Upper lobe of left lung (tissue), 6 donors: ENCODE measurements at regions not wholly inside any gene's neighbourhood (a gene's known extent, or its start where the extent isn't known, plus 50 kb on each side); places are given as distances from the start of the nearest gene placed in this dataset.
"Not testable (repeated sequence)": the region's sequence is repeated elsewhere in the genome, so short reads cannot be mapped to it uniquely, and the experiment has no call there.

Source experiments
- ATAC-seq, 2 donors: fragments of 200-7000 bp; cut with Tn5 transposase; one replicate each; pipeline ENCODE4 v1.9.1; 2022; ENCODE audit warnings: mild to moderate bottlenecking in 2 of 2, moderate library complexity in 2 of 2; ENCODE audit not compliant: low FRiP score in 2 of 2
- DNase-seq, 2 donors: peaks; one replicate each; pipeline ENCODE4 v3.0.0-alpha.2; 2019 to 2020
- H3K27ac ChIP-seq, 4 donors: fragments of 200-600 bp; sonication (generic); one replicate each; pipeline ENCODE4 v1.5.1; 2016 to 2019
- H3K27me3 ChIP-seq, 4 donors: fragments of 200-600 bp; sonication (generic); one replicate each; pipeline ENCODE4 v1.5.1; 2017 to 2019
- H3K36me3 ChIP-seq, 4 donors: fragments of 200-600 bp; sonication (generic); one replicate each; pipeline ENCODE4 v1.5.1; 2016 to 2019
- H3K4me1 ChIP-seq, 4 donors: fragments of 200-600 bp; sonication (generic); one replicate each; pipeline ENCODE4 v1.5.1; 2018 to 2019
- H3K4me3 ChIP-seq, 4 donors: fragments of 200-600 bp; sonication (generic); one replicate each; pipeline ENCODE4 v1.5.1; 2017 to 2019; ENCODE audit warnings: mild to moderate bottlenecking in 2 of 4, moderate library complexity in 1 of 4
- H3K9me3 ChIP-seq, 4 donors: fragments of 200-600 bp; sonication (generic); one replicate each; pipeline ENCODE4 v1.5.1; 2018 to 2019
- WGBS, 2 donors: methylation state at CpG; one replicate each; pipeline ENCODE4 v1.1.5; 2017 to 2018; 5-methylcytosine and 5-hydroxymethylcytosine counted together
- donor health status: DM: no; HTN: no; CAD: no; lungs with moderate emphysema.
- donor health status: DM: no; HTN: yes; CAD: no; lungs with severe emphysema.

- not testable (repeated sequence) for H3K9me3 ChIP-seq, DNase-seq, ATAC-seq, H3K27ac ChIP-seq, H3K4me1 ChIP-seq, H3K27me3 ChIP-seq, H3K4me3 ChIP-seq, H3K36me3 ChIP-seq
- WGBS, 2 donors: 81 to 85% methylated on average over 2 to 3 of the region's 3 CpGs
These were observed 217.0 kb downstream of the ATP6V0E2 start for GRCh38 chr7:150090776-150091175.

- H3K9me3 ChIP-seq, H3K36me3 ChIP-seq, H3K27me3 ChIP-seq, H3K4me1 ChIP-seq, ATAC-seq, H3K4me3 ChIP-seq, DNase-seq, H3K27ac ChIP-seq: not testable (repeated sequence)
- 55 to 56% methylated on average over 6 of the region's 6 CpGs for WGBS, 2 donors
These were observed 220.1 kb downstream of the ATP6V0E2 start for GRCh38 chr7:150093897-150094296.

- H3K27me3 ChIP-seq, H3K36me3 ChIP-seq, H3K4me1 ChIP-seq, H3K4me3 ChIP-seq, H3K27ac ChIP-seq, H3K9me3 ChIP-seq: not testable (repeated sequence)
- DNase-seq (peak in 1 of 2 donors; percentile 22), ATAC-seq (peak; percentile 38 to 69)
- WGBS, 2 donors: 63 to 78% methylated on average over 6 of the region's 6 CpGs
These were observed 222.6 kb downstream of the ATP6V0E2 start for GRCh38 chr7:150096213-150096994.

- H3K36me3 ChIP-seq, H3K4me1 ChIP-seq, H3K27ac ChIP-seq, DNase-seq, H3K4me3 ChIP-seq, H3K27me3 ChIP-seq, H3K9me3 ChIP-seq, ATAC-seq: not testable (repeated sequence)
- WGBS, 2 donors: 63 to 64% methylated on average over 6 of the region's 7 CpGs
These were observed 224.6 kb upstream of the LRRC61 start for GRCh38 chr7:150098592-150098991.

- H3K4me1 ChIP-seq, H3K27me3 ChIP-seq: not testable (repeated sequence)
These were observed 221.9 kb upstream of the LRRC61 start for GRCh38 chr7:150101282-150101681.

GRCh38 chr7:150107283-150107682 is 215.9 kb upstream of the LRRC61 start:
- not testable (repeated sequence) for H3K27ac ChIP-seq, H3K36me3 ChIP-seq, DNase-seq, H3K27me3 ChIP-seq, H3K4me3 ChIP-seq, H3K9me3 ChIP-seq, H3K4me1 ChIP-seq, ATAC-seq
- WGBS, 2 donors: 96 to 100% methylated on average over 1 of the region's 1 CpG

More at GRCh38 chr7:150101282-150101681, 221.9 kb upstream of the LRRC61 start:
- H3K4me3 ChIP-seq, H3K27ac ChIP-seq, H3K9me3 ChIP-seq, ATAC-seq, DNase-seq, H3K36me3 ChIP-seq: not testable (repeated sequence)
- 50 to 92% methylated on average over 1 to 7 of the region's 7 CpGs for WGBS, 2 donors

- DNase-seq (peak in 1 of 2 donors; percentile 8), ATAC-seq (peak; percentile 19 to 52)
- H3K9me3 ChIP-seq, H3K4me1 ChIP-seq, H3K36me3 ChIP-seq, H3K27me3 ChIP-seq, H3K4me3 ChIP-seq, H3K27ac ChIP-seq: not testable (repeated sequence)
- WGBS, 2 donors: 80% methylated on average over 1 of the region's 5 CpGs; no CpG with 5 or more reads in 1 of the 2 donors
These were observed 212.8 kb upstream of the LRRC61 start for GRCh38 chr7:150110375-150110820.

- 72 to 93% methylated on average over 3 to 8 of the region's 8 CpGs for WGBS, 2 donors
- H3K36me3 ChIP-seq: not testable (repeated sequence)
- peak in 1 of 2 donors; percentile 5 for ATAC-seq
These were observed 212.3 kb upstream of the LRRC61 start for GRCh38 chr7:150110882-150111281.

GRCh38 chr7:150111373-150112139 is 211.6 kb upstream of the LRRC61 start:
- H3K36me3 ChIP-seq, H3K9me3 ChIP-seq, H3K4me3 ChIP-seq, H3K4me1 ChIP-seq, H3K27me3 ChIP-seq, H3K27ac ChIP-seq: not testable (repeated sequence)
- ATAC-seq: peak in 1 of 2 donors; percentile 19
- WGBS, 2 donors: 65 to 67% methylated on average over 23 to 29 of the region's 33 CpGs
- peak in 1 of 2 donors; percentile 63 for DNase-seq

More at GRCh38 chr7:150110882-150111281, 212.3 kb upstream of the LRRC61 start:
- not testable (repeated sequence) for H3K4me3 ChIP-seq, H3K9me3 ChIP-seq, H3K27me3 ChIP-seq, H3K27ac ChIP-seq, H3K4me1 ChIP-seq
- DNase-seq: peak in 1 of 2 donors; percentile 5

- not testable (repeated sequence) for H3K4me1 ChIP-seq, H3K4me3 ChIP-seq, H3K27me3 ChIP-seq, ATAC-seq, H3K27ac ChIP-seq, DNase-seq, H3K36me3 ChIP-seq, H3K9me3 ChIP-seq
- WGBS, 2 donors: 64 to 100% methylated on average over 1 to 2 of the region's 2 CpGs
These were observed 209.9 kb upstream of the LRRC61 start for GRCh38 chr7:150113301-150113700.

- not testable (repeated sequence) for H3K4me1 ChIP-seq, H3K27ac ChIP-seq, H3K4me3 ChIP-seq, H3K36me3 ChIP-seq, DNase-seq, H3K9me3 ChIP-seq, H3K27me3 ChIP-seq, ATAC-seq
- 69 to 83% methylated on average over 3 of the region's 3 CpGs for WGBS, 2 donors
These were observed 208.6 kb upstream of the LRRC61 start for GRCh38 chr7:150114591-150114990.

GRCh38 chr7:150119966-150120365 is 203.2 kb upstream of the LRRC61 start:
- H3K9me3 ChIP-seq, DNase-seq, H3K36me3 ChIP-seq, ATAC-seq, H3K27me3 ChIP-seq, H3K4me3 ChIP-seq, H3K4me1 ChIP-seq, H3K27ac ChIP-seq: not testable (repeated sequence)
- WGBS, 2 donors: 36 to 54% methylated on average over 1 of the region's 1 CpG

- H3K27ac ChIP-seq, H3K4me3 ChIP-seq: not testable (repeated sequence)
These were observed 197.3 kb upstream of the LRRC61 start for GRCh38 chr7:150125831-150126230.

More at GRCh38 chr7:150125831-150126230, 197.3 kb upstream of the LRRC61 start:
- not testable (repeated sequence) for DNase-seq, ATAC-seq, H3K36me3 ChIP-seq, H3K9me3 ChIP-seq, H3K4me1 ChIP-seq, H3K27me3 ChIP-seq
- WGBS, 2 donors: 55 to 68% methylated on average over 7 to 8 of the region's 8 CpGs
